Fibroblast of lung (primary cell): ENCODE measurements at regions not wholly inside any gene's neighbourhood (a gene's known extent, or its start where the extent isn't known, plus 50 kb on each side); places are given as distances from the start of the nearest gene placed in this dataset.

ENCODE experiments used
- DNase-seq, 2 donors: peaks; one replicate each; pipeline versions ENCODE4 v3.0.0 to v3.0.0-alpha.2; 2010; ENCODE audit warnings: low read depth in 2 of 2
- H2AFZ ChIP-seq: 2 replicates; pipeline ENCODE4 v1.5.1; 2012; ENCODE audit warnings: low read length, control low read depth, inconsistent platforms
- H3K27ac ChIP-seq: 2 replicates; pipeline ENCODE4 v1.5.1; 2011; ENCODE audit warnings: low read length, control low read depth; ENCODE audit not compliant: insufficient read depth
- H3K27me3 ChIP-seq: 2 replicates; pipeline ENCODE4 v1.5.1; 2011; ENCODE audit warnings: mild to moderate bottlenecking, low read length; ENCODE audit not compliant: control insufficient read depth, insufficient read depth
- H3K36me3 ChIP-seq: 2 replicates; pipeline ENCODE4 v1.5.1; 2011; ENCODE audit warnings: low read length; ENCODE audit not compliant: control insufficient read depth, insufficient read depth
- H3K4me1 ChIP-seq: 2 replicates; pipeline ENCODE4 v1.5.1; 2011; ENCODE audit warnings: low read length; ENCODE audit not compliant: control insufficient read depth, insufficient read depth; ENCODE audit errors: extremely low read depth
- H3K4me2 ChIP-seq: 2 replicates; pipeline ENCODE4 v1.5.1; 2011; ENCODE audit warnings: low read length, control low read depth; ENCODE audit not compliant: insufficient read depth; ENCODE audit errors: extremely low read depth
- H3K4me3 ChIP-seq, 4 experiments: fragments of 200-600 bp in 1 of 4; sonication (generic) in 1 of 4; replicated peaks in 1 of 4; 2 replicates each; pipeline ENCODE4 v1.5.1; 2011 to 2016; ENCODE audit warnings: low read length in 4 of 4, low read depth in 3 of 4, mild to moderate bottlenecking in 3 of 4, control low read depth in 2 of 4, inconsistent platforms in 1 of 4, mixed read lengths in 1 of 4; ENCODE audit not compliant: insufficient read depth in 1 of 4; ENCODE audit errors: control extremely low read depth in 1 of 4
- H3K79me2 ChIP-seq: 2 replicates; pipeline ENCODE4 v1.5.1; 2012; ENCODE audit warnings: mild to moderate bottlenecking, low read length, inconsistent platforms; ENCODE audit not compliant: control insufficient read depth, insufficient read depth
- H3K9ac ChIP-seq: 2 replicates; pipeline ENCODE4 v1.5.1; 2011; ENCODE audit warnings: mild to moderate bottlenecking, low read length, control low read depth; ENCODE audit not compliant: insufficient read depth
- H3K9me3 ChIP-seq: 2 replicates; pipeline ENCODE4 v1.5.1; 2012; ENCODE audit warnings: low read depth, low read length; ENCODE audit not compliant: control insufficient read depth, insufficient read depth
- H4K20me1 ChIP-seq: 2 replicates; pipeline ENCODE4 v1.5.1; 2011; ENCODE audit warnings: low read length; ENCODE audit not compliant: control insufficient read depth, insufficient read depth; ENCODE audit errors: extremely low read depth
- EZH2 ChIP-seq: IDR thresholded peaks from 2 replicates; pipeline ENCODE4 v1.5.1; 2012; ENCODE audit warnings: low read length, control low read depth, mild to moderate bottlenecking; ENCODE audit errors: missing control alignments
- TF ChIP-seq, protein P1 (sequence below), 2 donors: IDR thresholded peaks in 1 of 2; conservative IDR thresholded peaks in 1 of 2; 1 replicate in 1 of 2; 2 replicates in 1 of 2; pipeline ENCODE4 v1.5.1; 2011 to 2012; ENCODE audit warnings: low read length in 2 of 2, control low read depth in 1 of 2, inconsistent platforms in 1 of 2, low read depth in 1 of 2, mild to moderate bottlenecking in 1 of 2

DNA sequence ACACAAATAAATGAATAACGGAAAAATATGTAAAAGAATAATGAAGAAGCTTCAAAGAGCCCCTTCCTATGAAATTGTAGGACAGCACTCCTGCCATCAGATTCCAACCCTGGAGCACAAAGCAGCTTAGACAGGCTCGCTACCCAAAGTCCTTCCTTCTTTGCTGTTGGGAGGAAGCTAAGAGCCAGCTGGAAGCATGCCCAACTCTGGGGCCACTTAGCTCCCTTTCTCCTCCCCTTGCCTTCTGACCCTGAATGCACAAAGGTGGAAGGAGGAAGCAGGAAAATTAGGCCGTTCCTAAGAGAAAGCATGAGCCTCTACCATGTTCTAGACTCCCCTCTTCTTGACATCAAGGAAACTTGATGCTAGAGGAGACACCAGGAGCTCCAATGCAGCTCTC lies 700.8 kb downstream of the RNF144A start:
- TF ChIP-seq, protein P1, sequence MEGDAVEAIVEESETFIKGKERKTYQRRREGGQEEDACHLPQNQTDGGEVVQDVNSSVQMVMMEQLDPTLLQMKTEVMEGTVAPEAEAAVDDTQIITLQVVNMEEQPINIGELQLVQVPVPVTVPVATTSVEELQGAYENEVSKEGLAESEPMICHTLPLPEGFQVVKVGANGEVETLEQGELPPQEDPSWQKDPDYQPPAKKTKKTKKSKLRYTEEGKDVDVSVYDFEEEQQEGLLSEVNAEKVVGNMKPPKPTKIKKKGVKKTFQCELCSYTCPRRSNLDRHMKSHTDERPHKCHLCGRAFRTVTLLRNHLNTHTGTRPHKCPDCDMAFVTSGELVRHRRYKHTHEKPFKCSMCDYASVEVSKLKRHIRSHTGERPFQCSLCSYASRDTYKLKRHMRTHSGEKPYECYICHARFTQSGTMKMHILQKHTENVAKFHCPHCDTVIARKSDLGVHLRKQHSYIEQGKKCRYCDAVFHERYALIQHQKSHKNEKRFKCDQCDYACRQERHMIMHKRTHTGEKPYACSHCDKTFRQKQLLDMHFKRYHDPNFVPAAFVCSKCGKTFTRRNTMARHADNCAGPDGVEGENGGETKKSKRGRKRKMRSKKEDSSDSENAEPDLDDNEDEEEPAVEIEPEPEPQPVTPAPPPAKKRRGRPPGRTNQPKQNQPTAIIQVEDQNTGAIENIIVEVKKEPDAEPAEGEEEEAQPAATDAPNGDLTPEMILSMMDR (conservative IDR thresholded peaks at IDR 0.05 in 1 of 2, IDR thresholded peaks at IDR 0.05 in 1 of 2; ENCODE audit: low read depth in 1 of 2, low read length in 2 of 2) = no peak
- TF ChIP-seq EZH2 = no peak
- no peak overlapping the region for H2AFZ ChIP-seq
- H3K27me3 ChIP-seq = no peaks in the 10 kb centered on the region
- no peaks in the 10 kb centered on the region for H4K20me1 ChIP-seq
- DNase-seq = no peak
- H3K9me3 ChIP-seq = no peaks in the 10 kb centered on the region
- no peak overlapping the region for H3K27ac ChIP-seq
- H3K4me2 ChIP-seq = no peak overlapping the region
- H3K36me3 ChIP-seq = no peaks in the 10 kb centered on the region
- no peak overlapping the region for H3K4me3 ChIP-seq
- no peaks in the 10 kb centered on the region for H3K79me2 ChIP-seq
- H3K4me1 ChIP-seq = no peaks in the 10 kb centered on the region
- H3K9ac ChIP-seq = no peak overlapping the region

DNA sequence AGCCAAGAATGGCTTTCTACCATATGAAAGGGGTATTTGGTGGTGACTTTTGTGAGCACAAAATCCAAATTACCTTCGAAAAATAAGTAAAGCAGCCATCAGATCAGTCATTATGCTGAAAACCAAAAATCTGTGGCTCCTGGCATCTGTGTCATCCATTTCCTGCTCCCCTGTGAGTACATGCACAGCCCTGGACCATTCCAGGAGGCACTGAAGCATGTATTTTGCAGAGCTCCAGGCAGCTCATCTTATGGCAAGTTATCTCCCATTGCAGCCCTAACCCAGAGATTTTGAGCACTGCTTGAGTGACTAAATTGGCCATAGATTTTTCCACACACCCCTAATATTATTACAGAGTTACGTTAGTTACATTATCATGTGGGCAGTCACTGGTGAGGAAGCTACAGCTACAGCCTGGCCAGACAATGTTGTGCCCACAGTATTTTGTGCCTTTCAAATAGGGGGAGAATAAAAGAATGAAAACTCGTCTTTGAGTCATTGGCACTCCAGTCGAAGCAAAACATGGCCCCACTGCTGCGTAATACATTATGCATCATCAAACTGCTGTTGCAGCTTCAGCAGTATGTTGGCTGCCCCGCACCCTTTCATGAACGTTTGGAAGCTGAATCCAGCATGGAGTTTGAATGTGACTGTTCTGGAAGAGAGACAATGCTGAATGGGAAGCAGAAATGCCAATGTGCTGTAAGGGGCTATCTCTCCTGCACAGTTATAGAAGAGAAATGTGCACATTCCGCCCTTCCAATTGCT lies 702.2 kb downstream of the RNF144A start:
- Histone ChIP-seq H3K9me3 (no peaks in the 10 kb centered on the region), H3K79me2 (no peaks in the 10 kb centered on the region), H2AFZ (no peak overlapping the region), H3K4me1 (no peaks in the 10 kb centered on the region), H3K4me3 (no peak overlapping the region), H3K36me3 (no peaks in the 10 kb centered on the region), H3K4me2 (no peak overlapping the region), H3K27me3 (no peaks in the 10 kb centered on the region), H3K9ac (no peak overlapping the region), H4K20me1 (no peaks in the 10 kb centered on the region), H3K27ac (no peak overlapping the region)
- DNase-seq = peak in 1 of 2 donors; percentile 36
- TF ChIP-seq EZH2 = no peak
- TF ChIP-seq, protein P1 (conservative IDR thresholded peaks at IDR 0.05 in 1 of 2, IDR thresholded peaks at IDR 0.05 in 1 of 2; ENCODE audit: low read depth in 1 of 2, low read length in 2 of 2) = no peak

GRCh38 chr2:7620255-7620654 lies 703.0 kb downstream of the RNF144A start:
- H3K9me3 ChIP-seq = no peaks in the 10 kb centered on the region
- no peak overlapping the region for H3K4me3 ChIP-seq
- no peak overlapping the region for H3K9ac ChIP-seq
- H3K27me3 ChIP-seq = no peaks in the 10 kb centered on the region
- H3K79me2 ChIP-seq = no peaks in the 10 kb centered on the region
- H3K36me3 ChIP-seq = no peaks in the 10 kb centered on the region
- no peaks in the 10 kb centered on the region for H4K20me1 ChIP-seq
- no peak overlapping the region for H3K4me2 ChIP-seq
- DNase-seq = no peak
- no peak overlapping the region for H3K27ac ChIP-seq
- TF ChIP-seq, protein P1 (conservative IDR thresholded peaks at IDR 0.05 in 1 of 2, IDR thresholded peaks at IDR 0.05 in 1 of 2; ENCODE audit: low read depth in 1 of 2, low read length in 2 of 2) = no peak
- TF ChIP-seq EZH2 = no peak
- no peak overlapping the region for H2AFZ ChIP-seq
- no peaks in the 10 kb centered on the region for H3K4me1 ChIP-seq
